GM18909 (cell line): ENCODE measurements at regions not wholly inside any gene's neighbourhood (a gene's known extent, or its start where the extent isn't known, plus 50 kb on each side); places are given as distances from the start of the nearest gene placed in this dataset.
"Not testable (repeated sequence)": the region's sequence is repeated elsewhere in the genome, so short reads cannot be mapped to it uniquely, and the experiment has no call there.

Experiments used
- ATAC-seq: cut with Tn5 transposase; IDR thresholded peaks from one replicate; pipeline ENCODE4 v1.9.1; 2021; ENCODE audit warnings: mild to moderate bottlenecking; ENCODE audit not compliant: unreplicated experiment, poor library complexity

GRCh38 chr7:149570784-149571183 is 73.2 kb upstream of the ZNF746 start:
- no peak for ATAC-seq

DNA sequence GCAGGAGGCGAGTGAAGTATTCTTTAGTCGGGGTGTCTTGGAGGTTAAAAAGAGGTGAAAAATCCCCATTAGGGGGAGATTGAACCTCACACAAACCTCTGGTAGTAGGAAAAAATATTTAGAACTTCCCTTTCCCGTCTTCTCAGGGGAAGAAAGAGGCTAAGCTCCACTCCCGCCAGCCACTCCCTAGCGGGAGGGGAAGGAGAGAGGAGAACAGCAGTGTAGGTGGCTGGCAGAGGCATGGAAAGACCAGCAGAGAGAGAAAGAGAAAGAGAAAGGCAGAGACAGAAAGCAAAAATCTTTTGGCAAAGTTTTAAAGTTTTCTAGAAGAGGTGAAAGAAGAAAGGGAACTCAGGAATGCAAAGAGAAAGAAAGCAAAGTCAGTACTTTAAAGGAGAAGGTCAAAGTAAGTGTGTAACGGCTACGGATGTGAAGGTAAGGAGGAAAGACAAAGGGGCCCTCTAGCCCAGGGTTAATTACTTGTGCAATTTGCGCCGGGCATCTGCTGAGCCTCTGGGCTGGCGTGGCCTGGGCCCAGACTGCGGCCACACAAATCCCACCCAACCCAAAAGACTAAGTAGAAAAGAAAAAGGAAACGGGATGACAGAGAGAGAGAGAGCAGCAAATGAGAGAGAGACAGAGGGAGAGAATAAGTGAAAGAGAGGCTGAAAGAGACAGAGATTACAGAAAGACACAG is 72.3 kb upstream of the ZNF746 start:
- ATAC-seq, result no peak

DNA sequence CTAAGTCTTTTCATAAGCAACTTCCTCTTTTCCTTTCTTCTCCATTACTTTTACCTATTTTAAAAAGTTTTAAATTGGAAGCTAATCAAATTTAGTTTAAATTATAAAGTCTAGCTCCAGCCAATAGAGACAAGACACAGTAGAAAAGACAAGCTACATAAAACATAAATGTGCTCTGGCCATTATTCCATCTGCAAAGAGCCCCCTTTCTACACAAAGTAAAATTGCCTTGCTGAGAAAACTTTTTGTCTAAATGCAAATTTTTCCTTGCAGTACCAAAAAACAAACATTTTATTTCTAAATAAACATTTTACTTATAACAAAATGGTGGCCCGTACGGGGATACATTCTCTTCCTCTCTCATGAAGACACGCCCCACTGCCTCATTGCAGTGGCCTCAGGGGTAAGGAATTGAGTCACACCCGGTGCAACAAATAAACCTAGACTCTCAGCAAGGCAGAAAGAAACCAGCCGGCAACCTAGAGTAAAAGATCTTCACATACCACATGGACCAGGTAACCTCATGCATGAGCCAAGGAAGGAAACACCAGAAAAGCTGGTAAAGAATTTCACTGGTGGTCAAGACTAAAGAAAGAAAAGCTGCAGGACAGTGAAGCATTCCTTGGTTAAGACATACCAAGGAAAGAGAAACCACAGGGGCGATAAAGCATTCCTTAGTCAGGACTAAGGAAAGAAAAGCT is 71.6 kb upstream of the ZNF746 start:
- no peak for ATAC-seq

GRCh38 chr7:149568218-149568617 is 70.6 kb upstream of the ZNF746 start:
- no peak for ATAC-seq

DNA sequence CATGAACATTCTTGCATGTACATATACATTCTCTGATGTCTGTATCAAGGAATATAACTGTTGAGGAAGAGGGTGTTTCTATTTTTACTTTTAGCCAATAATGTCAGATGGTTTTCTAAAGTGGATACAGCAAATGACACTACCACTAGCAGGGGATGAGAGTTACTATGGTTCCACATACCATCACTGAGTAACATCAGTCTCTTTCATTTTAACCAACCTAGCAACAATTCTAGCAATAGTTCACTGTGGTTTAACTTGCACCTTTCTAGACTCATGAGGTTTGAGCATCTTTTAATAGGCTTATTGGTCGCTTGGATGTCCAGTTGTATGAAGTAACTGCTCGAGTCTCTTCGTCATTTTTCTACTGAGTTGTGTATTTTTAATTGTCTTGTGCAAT is 68.5 kb upstream of the ZNF746 start:
- no peak for ATAC-seq

DNA sequence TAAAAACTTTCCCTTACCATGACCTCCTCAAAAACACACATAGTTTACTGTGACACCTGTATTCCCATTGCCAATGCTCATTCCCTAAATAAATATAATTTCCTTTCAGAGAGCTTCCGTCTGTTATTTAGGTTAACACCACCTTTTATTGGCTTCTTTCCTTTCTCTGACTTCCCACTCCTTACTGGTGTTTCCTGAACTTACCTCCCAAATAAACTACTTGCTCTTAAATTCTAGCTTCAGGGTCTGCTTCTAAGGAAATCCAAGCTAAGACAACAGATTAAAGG is 67.4 kb upstream of the ZNF746 start:
- ATAC-seq, result no peak

DNA sequence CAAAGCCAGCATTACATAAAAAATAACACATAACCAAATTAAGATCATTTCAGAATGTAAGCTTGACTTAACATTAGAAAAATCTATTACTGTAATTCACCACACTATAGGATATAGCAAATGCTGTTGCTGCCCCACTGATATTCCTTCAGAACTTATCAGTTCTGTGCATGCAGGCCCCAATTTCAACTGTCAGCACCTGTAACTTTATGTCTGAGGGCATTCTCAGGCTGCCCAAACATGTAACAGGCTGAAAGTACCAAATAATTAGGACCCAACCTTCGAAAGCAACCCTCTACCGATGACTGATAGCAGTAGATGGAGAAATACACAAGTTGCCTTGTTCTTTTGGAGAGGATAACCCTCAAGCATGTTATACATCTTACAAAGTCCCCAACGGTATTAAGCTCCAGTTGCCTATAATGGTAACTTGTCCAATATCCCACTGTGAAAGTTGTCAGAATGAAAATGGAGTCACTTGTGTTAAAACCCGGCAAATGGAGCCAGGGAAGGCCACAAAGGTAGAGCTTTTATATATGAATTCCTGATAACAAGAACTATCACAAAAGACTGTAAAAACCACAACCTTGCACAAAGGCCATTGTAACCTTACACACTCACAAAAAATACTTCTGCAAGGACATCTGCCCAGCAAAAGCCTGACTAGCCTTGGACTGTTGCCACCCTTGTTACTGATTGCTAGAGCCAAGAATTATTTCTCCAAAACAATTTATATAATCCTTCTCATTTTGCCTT is 66.9 kb upstream of the ZNF746 start:
- ATAC-seq, result no peak

- no peak for ATAC-seq
Observed at GRCh38 chr7:149562602-149563001, 65.0 kb upstream of the ZNF746 start.

DNA sequence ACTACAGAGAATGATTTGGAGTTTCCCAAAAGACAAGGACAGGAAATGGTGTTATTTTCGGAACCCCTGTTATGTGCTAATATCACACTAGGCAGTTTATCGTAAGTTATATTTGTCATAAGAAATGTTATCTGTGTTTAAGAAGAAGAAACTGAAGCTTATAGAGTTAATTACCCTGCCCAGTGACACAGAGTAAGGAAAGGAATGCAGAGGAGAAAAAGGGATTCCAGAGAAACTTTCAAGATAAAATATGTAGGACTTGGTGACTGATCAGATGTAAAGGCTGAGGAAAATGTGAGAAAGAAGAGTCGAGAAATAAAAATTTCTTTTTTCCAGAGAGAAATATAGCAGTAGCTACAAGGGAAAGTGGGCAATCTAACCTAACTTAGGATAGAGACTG is 63.5 kb upstream of the ZNF746 start:
- no peak for ATAC-seq

- ATAC-seq, result no peak
Observed at GRCh38 chr7:149559711-149560110, 62.1 kb upstream of the ZNF746 start.

GRCh38 chr7:149558149-149558861 is 60.7 kb upstream of the ZNF746 start:
- no peak for ATAC-seq

- ATAC-seq, result not testable (repeated sequence)
Observed at GRCh38 chr7:149556525-149556924, 58.9 kb upstream of the ZNF746 start.

DNA sequence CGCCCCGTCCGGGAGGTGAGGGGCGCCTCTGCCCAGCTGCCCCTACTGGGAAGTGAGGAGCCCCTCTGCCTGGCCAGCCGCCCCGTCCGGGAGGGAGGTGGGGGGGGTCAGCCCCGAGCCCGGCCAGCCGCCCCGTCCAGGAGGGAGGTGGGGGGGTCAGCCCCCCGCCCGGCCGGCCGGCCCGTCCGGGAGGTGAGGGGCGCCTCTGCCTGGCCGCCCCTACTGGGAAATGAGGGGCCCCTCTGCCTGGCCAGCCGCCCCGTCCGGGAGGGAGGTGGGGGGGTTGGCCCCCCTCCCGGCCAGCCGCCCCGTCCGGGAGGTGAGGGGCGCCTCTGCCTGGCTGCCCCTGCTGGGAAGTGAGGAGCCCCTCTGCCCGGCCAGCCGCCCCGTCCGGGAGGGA is 57.2 kb upstream of the ZNF746 start:
- not testable (repeated sequence) for ATAC-seq

DNA sequence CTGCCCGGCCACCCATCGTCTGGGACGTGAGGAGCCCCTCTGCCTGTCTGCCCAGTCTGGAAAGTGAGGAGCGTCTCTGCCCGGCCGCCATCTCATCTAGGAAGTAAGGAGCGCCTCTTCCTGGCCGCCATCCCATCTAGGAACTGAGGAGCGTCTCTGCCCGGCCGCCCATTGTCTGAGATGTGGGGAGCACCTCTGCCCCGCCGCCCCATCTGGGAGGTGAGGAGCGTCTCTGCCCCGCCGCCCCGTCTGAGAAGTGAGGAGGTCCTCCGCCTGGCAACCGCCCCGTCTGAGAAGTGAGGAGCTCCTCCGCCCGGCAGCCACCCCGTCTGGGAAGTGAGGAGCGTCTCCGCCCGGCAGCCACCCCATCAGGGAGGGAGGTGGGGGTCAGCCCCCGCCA is 56.4 kb upstream of the ZNF746 start:
- ATAC-seq, result not testable (repeated sequence)

DNA sequence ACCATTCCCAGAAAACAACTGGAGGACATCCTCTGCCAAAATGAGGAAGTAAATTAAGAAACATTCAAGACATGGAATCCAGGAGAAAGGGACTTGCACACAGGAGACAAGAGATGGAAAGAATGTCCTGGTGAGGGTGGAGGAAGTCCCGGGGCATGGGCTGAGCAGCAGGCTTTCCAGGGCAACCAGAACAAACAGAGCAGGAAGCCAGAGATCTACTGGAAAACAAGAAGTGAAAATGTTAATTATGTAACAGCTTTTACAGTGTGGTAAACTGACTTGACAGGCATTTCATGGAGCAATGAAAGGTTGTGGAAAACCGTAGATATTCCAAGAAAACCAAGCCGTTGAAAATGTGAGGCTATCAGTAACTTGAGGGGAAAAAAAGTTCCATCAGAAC is 55.2 kb upstream of the ZNF746 start:
- ATAC-seq, result no peak
